ENCODE measurements at regions not wholly inside any gene's neighbourhood (a gene's known extent, or its start where the extent isn't known, plus 50 kb on each side); places are given as distances from the start of the nearest gene placed in this dataset.

DNA sequence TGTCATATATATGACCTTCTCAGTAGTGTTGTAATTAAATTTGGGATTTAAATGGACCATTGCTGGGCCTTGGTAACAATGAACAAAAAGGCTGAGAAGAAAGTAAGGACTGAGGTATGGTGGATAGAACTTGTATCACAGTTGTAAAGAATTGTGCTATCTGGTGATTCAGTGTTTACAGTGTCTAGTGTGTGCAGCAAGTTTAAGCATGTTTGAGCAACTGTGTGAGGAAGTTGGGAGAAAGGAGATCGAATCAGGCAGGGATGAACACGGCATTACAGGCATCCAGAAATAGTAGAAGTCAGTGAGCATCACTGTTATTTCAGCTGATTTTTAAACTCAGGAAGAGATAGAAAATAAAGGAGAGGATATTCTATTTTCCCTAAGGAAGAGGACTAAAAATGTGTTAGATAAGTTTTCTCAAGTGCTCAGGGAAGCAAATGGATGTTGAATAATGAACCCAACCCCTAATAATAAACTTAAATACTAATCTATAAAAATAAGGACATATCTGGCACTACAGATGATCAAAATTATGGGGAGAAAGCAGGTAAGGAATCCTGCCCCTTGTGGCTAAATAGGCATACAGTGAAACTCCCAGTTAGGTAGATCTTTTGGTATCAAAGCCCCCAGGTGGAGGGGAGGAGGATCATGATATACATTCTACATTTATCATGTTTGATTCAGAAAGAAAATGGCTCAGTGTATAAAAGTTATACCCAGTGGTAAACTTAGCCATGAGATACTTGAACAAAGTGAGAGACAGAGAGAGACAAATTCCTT lies 361.0 kb upstream of the ANO3 start:
- no peak for DNase-seq (ENCODE audit: low read depth)

DNA sequence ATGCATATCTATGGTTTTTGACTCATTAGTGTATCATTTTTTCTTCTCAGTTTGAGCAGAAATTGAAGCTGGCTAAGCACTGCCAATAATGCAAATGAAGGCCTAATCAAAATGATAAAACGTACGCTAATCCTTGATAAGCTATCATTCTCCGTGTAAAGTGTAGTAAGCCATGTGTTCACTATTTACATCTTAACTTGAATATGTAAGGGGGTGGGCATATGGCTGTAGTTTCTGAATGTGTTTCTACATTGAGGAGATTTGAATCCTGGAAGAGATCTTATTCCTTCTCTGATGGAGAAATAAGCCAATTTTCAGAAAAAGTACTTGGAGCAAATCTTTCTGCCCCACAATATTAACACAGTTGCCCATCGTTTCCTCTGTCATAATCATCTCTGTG lies 351.8 kb upstream of the ANO3 start:
- DNase-seq (ENCODE audit: low read depth), result no peak

DNA sequence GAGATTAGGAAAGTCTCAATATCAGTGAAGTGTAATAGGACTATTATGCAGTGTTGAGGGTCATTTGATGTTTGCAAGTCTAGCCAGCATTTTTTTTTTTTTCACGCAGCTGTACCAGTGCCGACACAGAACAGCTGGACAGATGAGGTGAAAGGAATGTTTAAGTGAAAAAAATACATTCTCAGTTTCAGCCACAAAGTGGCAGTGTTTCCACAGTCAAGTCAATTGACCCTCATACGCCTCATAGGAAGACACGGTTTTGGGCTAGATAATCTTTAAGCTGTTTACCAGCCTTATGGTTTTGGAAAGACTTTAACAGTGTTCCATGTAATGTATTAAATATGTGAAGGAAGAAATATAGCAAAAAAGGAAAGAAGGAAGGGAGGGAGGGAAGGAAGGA lies 349.9 kb upstream of the ANO3 start:
- peak; percentile 78 for DNase-seq (ENCODE audit: low read depth)

DNA sequence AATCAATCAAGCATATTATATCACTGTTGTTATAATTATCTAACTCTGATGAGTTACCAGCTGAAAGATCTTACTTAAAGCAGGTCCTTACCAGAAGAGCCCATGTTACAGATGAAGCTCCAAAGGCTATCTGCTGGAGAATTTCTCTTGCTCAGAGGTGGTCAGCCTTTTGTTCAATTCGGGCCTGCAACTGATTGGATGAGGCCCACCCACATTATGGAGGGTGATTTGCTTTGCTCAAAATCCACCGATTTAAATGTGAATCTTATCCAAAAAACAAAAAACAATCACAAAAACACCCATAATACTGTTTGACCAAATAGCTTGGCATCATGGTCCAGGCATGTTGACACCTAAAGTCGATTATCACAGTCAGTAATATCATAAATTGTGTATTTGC lies 348.6 kb upstream of the ANO3 start:
- no peak for DNase-seq (ENCODE audit: low read depth)

DNA sequence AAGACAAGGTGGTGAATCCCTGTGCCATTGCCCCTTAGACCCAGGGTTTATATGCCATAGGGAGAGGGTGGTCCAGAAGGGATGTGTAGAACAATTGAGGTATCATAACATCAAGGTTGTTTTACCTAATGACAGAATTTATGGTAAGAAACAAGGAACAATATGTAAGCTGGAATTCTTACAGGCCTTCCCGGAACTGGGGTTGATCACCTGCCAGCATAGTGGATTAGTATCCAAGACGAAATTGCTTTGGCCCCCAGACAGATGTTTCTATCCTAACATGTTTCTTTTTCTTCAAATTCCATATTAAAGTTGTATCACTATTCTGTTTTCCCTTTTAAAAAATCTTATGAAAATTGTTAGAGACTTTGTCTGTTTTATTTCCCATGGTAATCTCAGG lies 343.8 kb upstream of the ANO3 start:
- DNase-seq (ENCODE audit: low read depth), result no peak

DNA sequence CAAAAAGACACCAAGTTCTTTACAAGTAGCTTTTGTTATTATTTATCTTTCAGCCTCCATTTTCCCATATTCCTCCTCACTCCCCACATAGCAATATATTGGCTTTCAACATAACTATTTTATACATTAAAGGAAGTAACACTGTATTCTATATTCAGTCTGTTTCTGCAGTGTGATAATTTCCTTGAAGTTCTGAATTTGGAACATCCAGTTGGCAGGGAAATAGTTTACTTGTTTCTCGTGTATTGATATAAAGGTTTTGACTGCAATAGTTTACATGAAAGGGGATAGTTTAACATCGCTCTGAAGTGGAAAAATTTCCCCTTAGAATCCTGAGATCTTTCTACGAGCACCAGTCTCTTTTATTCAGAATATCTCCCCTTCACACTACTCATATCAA lies 341.5 kb upstream of the ANO3 start:
- DNase-seq (ENCODE audit: low read depth), result no peak

DNA sequence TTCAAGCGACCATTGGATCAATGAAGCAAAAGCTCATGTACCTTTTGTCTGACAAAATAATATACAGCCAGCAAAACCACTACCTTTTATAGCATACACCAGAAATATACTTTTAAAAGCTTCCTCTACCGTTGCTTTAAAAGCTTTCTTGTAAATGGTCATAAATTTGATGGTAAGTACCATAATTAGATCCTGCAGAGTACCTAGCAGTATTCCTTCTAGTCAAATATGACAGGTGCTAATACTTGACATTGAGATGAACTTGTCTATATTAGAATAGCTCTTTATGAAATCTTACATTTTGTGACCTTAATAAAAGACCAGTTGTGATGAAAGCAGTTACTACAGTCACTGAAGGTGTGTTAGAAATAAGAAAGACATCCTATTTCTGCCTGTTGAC lies 340.5 kb upstream of the ANO3 start:
- DNase-seq (ENCODE audit: low read depth), result no peak

DNA sequence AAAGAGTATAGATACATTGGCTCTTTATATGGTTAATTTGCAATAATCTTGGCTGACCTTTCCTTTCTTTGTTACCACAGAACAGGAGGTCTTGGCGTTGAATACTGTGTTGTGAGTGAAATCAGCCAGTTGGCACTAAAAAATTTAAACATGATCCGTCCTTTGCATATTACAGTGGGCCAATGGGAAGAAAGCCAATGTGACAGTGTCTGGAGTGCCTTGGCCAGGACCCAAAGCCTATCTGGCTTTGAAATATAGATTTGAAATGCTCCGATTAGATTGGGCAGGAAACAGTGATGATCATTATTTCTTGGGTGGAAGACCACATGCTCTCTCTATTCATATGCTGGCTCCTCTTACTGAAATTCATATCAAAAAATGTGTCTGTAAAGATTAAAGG lies 339.6 kb upstream of the ANO3 start:
- DNase-seq (ENCODE audit: low read depth), result peak; percentile 14

DNA sequence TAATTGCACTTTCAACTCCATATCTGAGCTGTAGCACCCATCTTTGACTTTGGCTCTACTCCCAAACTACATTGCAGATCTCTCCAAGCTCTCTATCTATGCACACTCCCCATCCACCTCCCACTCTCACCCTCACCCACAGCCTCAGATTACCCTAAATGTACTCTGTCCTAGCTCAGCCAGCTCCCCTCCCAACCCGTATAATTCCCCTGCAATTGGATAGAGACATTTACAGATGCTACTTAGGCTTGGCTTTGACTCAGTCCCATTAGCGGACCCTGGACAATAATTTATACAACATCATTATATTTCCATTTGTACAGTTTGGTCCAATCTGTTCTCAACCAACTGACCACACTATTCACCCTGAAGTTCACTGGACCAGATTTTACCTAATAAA lies 338.9 kb upstream of the ANO3 start:
- no peak for DNase-seq (ENCODE audit: low read depth)

DNA sequence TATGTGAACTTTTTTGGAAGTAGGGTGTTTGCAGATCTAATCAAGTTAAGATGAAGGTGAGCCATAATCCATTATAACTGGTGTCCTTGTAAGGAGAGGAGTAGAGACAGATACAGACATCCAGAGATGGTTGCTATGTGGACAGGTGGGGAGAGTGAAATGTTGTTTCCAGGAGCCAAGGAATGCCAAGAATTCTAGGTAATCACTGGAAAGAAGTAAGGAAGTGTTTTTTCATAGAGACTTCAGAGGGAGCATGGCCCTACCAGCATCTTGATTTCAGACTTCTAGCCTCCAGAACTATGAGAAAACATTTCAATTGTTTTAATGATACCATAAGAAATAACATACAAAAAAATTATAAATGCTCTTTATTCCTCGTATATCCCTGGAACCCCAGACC lies 320.5 kb upstream of the ANO3 start:
- DNase-seq (ENCODE audit: low read depth), result no peak

DNA sequence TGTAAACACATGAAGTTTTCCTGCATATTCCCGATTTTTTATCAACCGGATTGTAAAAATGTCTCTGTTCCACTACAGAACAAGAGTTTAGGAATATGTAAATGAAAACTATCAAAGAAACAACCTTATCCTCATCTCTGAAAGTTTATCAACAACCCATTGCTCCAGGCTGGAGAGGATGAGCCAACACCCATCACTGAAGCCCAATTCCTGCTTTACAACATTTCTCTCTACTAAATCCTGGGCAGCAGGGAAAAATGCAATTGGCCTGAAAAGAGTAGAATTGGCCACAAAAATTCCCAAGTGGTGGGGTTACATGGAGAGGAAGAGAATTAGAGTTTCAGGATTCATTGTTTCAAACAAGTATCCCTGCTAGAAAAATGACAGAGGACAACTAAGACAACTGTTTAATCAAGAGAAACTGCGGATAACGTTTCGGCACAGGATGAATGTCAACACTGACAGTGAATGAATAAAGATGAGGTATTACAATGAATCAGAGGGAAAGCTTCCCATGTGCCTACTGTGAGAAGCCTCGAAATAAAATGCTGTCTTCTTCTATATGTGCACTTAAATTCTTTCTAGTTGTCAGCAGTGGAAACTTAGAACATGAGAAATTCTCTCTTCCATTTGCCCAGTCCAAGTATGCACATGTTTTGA lies 317.3 kb upstream of the ANO3 start:
- DNase-seq (ENCODE audit: low read depth), result no peak

DNA sequence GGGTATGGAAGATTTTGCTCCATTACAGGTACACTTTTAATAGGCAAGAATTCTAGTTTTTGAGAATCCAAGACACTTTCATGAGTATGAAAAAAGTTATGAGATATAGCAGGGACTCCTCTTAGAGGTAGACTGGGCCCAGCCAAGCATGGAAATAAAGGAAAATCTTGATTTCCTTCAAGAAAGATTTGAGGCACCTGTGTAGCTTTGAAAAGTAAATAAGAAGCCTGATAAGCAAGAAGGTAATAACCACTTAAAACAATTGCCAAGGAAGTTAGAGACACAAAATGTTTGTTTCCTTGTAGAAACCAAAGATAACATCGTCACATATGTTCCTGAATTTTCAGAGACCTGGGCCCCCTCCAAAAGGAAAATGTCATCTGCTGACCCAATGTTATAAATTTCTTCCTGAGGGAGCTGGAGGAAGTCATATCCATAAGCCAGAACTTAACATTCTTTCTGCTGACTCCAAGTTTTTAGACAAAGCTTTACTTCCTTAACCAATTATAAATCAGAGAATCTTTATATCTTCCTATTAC lies 314.5 kb upstream of the ANO3 start:
- no peak for DNase-seq (ENCODE audit: low read depth)

DNA sequence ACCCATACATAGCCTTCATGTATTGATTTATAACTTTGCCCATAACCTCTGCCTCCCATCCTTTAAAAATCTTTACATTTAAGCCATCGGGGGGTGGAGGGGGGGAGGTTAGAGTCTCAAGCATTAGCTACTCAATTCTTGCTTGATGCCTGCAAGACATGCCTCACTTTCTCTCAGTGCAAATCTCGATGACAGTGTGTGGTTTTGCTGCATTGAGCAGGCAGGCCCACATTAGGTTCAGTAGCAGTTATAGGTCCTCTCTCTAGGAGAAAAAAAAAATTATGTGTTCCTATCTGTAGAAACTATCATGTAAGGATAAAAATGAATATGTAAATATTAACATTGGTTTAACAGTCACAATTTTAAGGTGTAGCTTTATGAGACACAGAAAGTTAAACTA lies 314.0 kb upstream of the ANO3 start:
- no peak for DNase-seq (ENCODE audit: low read depth)

DNA sequence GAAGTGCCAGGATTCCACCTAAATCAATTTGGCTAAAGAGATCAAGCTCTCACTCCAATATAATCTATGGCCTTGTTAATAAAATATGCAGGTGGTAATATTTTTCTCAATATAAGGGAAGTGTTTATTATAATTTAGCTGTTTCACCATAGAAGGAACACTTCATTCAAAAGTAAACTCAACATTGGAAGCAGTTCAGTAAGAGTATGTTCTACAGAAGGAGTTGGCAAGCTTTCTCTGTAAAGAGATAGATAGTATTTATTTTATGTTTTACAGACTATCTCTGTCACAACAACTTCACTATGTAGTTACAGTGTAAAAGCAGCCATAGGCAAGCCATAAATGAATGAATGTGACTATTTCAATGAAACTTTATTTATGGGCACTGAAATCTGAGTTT lies 313.6 kb upstream of the ANO3 start:
- DNase-seq (ENCODE audit: low read depth), result no peak

DNA sequence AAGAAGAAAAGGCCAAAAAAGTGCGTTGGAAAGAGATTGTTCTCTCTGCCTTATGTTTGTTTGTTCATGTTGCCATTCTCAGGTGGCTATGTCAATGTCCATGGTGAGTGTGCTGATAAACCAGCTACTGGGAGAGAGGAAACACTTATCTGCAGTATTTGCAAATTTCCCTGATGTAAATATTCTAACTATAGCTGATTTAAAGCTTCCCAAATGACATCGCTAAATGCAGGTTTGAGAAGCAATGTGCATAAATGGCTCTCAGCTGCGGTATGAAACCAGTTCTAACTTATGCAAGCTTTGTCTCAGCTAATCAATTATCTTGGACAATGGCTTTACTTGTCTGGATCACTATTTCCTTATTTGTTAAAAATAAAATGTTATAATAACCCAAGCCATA lies 312.5 kb upstream of the ANO3 start:
- DNase-seq (ENCODE audit: low read depth), result no peak

DNA sequence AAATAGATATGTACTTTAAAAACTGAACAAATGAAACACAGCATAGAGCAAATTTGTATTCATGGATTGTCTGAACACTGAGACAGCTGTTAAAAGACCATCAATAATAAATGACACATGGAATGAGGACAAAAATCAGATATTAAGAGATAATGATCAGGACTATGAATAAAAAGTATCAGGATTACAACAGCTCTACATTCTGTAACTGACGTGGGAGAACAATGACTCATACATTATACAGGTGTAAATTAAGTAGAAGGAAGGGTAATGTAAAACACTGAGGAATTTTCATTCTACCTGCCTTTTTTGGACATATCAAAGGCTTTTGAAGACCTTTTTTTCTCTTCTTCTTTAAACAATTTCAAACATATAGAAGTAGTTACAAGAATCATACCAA lies 310.9 kb upstream of the ANO3 start:
- no peak for DNase-seq (ENCODE audit: low read depth)

DNA sequence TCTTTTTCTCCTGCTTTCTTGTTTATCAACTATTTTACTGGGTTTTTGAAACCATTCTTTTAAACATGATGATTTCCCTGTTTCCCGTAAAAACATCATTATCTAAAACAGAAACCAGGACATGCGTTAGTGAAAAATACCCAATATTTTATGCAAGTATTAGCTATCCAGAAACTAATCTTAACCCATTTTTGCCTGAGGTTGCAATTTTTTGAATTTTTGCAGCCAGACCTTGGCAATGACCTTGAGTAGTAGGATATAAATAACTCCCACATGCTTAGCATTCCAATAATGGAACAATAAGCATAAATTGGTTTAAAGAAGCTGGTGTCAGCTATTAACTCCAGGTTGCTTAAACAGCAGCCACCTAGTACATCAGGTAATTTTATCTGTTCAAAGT lies 308.9 kb upstream of the ANO3 start:
- DNase-seq (ENCODE audit: low read depth), result no peak

DNA sequence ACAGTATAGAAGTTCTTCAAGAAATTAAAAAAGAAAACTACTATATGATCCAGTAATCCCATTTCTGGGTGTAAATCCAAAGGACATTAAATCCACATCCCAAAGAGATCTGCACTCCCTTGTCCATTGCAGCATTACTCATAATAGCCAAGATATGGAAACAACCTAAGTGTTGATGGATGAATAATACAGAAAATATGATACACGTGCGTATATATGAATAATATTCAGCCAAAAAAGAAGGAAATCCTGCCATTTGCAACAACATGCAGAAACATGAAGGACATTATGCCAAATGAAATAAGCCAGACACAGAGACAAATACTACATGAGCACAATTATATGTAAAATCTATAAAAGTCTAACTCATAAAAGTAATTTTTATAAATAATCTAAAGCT lies 306.3 kb upstream of the ANO3 start:
- DNase-seq (ENCODE audit: low read depth), result no peak

DNA sequence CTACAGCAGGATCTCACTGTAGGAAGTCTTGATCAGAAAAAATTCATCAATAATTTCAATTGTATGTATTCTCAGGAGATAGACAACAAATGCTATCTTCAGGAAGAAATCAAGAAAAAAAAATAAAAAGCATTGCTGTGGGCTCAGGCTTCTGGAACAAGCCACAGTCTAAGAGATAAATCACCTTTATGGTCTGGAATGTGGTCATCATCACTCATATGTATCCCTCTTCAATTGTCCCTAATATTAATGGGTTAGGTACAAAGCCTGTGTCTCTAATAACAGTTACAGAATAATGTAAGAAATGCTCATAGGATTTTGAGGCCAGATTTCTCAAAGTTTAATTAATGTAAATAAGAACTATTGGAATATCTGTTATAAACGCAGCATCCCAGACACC lies 305.9 kb upstream of the ANO3 start:
- DNase-seq (ENCODE audit: low read depth), result no peak

DNA sequence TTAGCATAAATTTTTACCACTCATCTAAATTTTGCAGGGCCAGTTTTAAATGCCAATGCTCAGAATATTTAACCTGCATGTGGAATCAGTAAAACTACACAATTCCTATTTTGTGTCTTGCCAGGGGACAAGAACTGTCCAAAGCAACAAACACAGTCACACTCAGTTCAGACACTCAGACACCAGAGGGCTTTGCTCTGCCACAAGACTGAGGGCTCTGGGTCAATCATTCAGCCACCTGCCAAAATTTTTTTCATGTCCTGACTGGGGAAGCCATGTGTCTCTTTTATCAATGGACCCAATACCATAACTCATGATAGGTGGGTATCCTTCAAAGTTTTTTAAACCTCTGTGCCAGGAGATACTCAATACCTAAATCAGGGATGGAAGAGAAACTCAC lies 304.0 kb upstream of the ANO3 start:
- no peak for DNase-seq (ENCODE audit: low read depth)

DNA sequence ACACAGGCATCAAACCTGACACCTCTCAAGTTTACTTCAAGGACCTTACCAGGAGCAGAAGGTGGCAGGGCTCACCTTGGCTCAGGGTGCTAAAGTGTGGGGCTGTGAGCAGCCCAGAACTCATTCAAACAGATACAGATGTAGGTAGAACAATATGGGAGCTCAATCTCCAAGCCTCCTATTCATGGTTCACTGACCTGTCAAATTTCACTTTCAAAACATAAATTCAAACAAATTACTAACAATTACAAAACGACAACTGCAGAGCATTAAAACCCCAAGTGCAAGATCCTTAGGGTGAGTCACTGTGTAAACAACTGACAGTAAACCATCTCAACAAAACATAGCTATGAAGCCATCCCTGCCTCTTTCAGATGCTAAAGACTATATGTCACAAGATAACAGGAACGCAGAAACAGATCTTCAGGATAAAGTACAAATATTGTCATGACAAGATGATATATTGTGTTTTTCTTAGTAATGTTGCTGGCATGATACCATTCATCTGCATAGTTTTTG lies 303.5 kb upstream of the ANO3 start:
- peak; percentile 1 for DNase-seq (ENCODE audit: low read depth)

DNA sequence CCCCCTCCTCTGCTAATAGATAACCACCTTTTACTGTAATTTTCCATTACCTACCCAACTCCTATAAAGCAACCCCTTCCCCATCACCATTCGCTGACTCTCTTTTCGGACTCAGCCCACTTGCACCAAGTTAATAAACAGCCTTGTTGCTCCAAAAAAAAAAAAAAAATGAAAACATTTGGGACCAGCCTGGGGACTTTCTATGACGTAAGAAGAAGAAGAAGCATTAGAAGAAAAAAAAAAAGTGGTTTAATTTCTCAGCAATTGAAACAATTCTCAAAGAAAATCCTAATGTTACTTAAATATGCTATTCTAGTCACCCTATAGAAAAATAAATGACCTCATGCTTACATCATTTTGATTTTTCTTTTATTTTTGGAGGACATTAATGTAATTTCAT lies 301.5 kb upstream of the ANO3 start:
- DNase-seq (ENCODE audit: low read depth), result no peak

DNA sequence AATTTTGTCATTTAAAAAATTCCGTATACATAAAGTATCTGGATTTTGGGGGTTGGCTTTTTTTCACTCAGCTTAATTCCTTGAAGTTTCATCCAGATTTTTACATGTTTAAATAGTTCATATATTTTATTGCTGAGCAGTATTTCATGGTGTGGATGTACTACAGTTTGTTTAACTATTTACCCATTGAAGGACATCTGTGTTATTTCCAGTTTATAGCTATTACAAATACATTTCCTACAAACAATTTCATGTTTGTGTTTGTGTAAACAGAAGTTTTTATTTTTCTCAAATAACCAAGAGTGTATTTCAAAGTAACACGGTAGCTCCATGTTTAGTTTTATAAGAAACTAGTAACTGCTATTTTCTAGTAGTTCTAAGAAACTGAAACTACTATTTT lies 299.7 kb upstream of the ANO3 start:
- no peak for DNase-seq (ENCODE audit: low read depth)

DNA sequence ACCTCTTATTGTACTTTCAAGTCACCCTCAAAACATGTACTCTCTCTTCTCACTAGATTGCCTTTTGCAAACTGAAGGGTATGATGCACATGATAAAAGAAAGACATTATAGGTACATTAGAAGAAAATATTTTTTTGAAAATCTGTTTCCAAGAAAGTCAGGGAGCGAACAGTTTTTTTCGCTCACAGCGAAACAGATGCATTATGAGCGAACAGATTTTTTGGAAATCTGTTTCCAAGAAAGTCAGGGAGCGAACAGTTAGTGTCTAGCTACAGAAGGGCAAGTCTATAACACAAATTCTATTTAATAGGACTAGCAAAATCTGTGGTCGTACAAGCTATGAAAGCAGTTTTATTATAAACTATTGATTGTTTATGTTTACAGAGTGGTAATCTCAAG lies 296.2 kb upstream of the ANO3 start:
- no peak for DNase-seq (ENCODE audit: low read depth)

Data from fibroblast of the conjunctiva (primary cell).